Mucosa of stomach (tissue), 1 donor: ENCODE measurements at regions not wholly inside any gene's neighbourhood (a gene's known extent, or its start where the extent isn't known, plus 50 kb on each side); places are given as distances from the start of the nearest gene placed in this dataset.

Experiments
- H3K27me3 ChIP-seq: one replicate; pipeline ENCODE4 v1.7.0; 2013; ENCODE audit warnings: mild to moderate bottlenecking, low read length; ENCODE audit not compliant: control insufficient read depth, insufficient read depth
- H3K36me3 ChIP-seq: one replicate; pipeline ENCODE4 v1.7.0; 2013; ENCODE audit warnings: low read length; ENCODE audit not compliant: control insufficient read depth, insufficient read depth
- H3K4me1 ChIP-seq: one replicate; pipeline ENCODE4 v1.7.0; 2013; ENCODE audit warnings: mild to moderate bottlenecking, low read length; ENCODE audit not compliant: control insufficient read depth, insufficient read depth
- H3K4me3 ChIP-seq: one replicate; pipeline ENCODE4 v1.7.0; 2013; ENCODE audit warnings: low read length
- H3K9ac ChIP-seq: one replicate; pipeline ENCODE4 v1.7.0; 2013; ENCODE audit warnings: mild to moderate bottlenecking, low read length, moderate library complexity
- H3K9me3 ChIP-seq: one replicate; pipeline ENCODE4 v1.7.0; 2013; ENCODE audit warnings: mild to moderate bottlenecking, low read length, moderate library complexity; ENCODE audit not compliant: control insufficient read depth
- donor health status: Pancreatic carcinoma.

- Histone ChIP-seq H3K9ac (peak overlapping the region; percentile 30), H3K36me3 (no peaks in the 10 kb centered on the region), H3K9me3 (no peaks in the 10 kb centered on the region), H3K4me1 (no peaks in the 10 kb centered on the region), H3K4me3 (peak overlapping the region; percentile 19), H3K27me3 (peaks cover 12% of the 10 kb centered on the region)
Measured at GRCh38 chr9:97803167-97804058, 49.6 kb upstream of the FOXE1 start.
